ENCODE measurements at regions not wholly inside any gene's neighbourhood (a gene's known extent, or its start where the extent isn't known, plus 50 kb on each side); places are given as distances from the start of the nearest gene placed in this dataset.

GRCh38 chr9:115651461-115651860, 502.1 kb upstream of the PAPPA start:
- in situ Hi-C loops (cut with MboI; ENCODE audit: low pct_unique_long_range_greater_than_20kb in 2 of 9, low sequenced_read_pairs in 9 of 9, unreplicated experiment in 9 of 9) = no loop called here
- peaks cover 7 to 9% of the 10 kb centered on the region in 2 donors for H3K4me1 ChIP-seq (replicated peaks in 1 of 2)
- H3K27ac ChIP-seq = no peak overlapping the region
- no peak overlapping the region for H3K4me3 ChIP-seq
- no peak for ATAC-seq (replicated peaks in 6 of 8)

GRCh38 chr9:115653171-115653606, 500.4 kb upstream of the PAPPA start:
- 16 to 88% (median 60%) methylated on average over 1 to 3 of the region's 3 CpGs; no CpG with 5 or more reads in 1 of the 10 experiments for whole genome bisulfite sequencing, 10 experiments
- Histone ChIP-seq H3K4me3 (no peak overlapping the region), H3K27ac (no peak overlapping the region), H3K4me1 (replicated peaks in 1 of 2) (peaks cover 7 to 9% of the 10 kb centered on the region in 2 donors)
- in situ Hi-C loops (cut with MboI; ENCODE audit: low pct_unique_long_range_greater_than_20kb in 2 of 9, low sequenced_read_pairs in 9 of 9, unreplicated experiment in 9 of 9) = no loop called here
- no peak for ATAC-seq (replicated peaks in 6 of 8)

GRCh38 chr9:115657695-115658094, 495.9 kb upstream of the PAPPA start:
- in situ Hi-C loops (cut with MboI; ENCODE audit: low pct_unique_long_range_greater_than_20kb in 2 of 9, low sequenced_read_pairs in 9 of 9, unreplicated experiment in 9 of 9) = no loop called here
- ATAC-seq (replicated peaks in 6 of 8) = no peak
- no peak overlapping the region for H3K27ac ChIP-seq
- peaks cover 0 to 17% of the 10 kb centered on the region in 2 donors for H3K4me1 ChIP-seq (replicated peaks in 1 of 2)
- no peak overlapping the region for H3K4me3 ChIP-seq
- WGBS, 10 experiments = 19 to 92% (median 78%) methylated on average over 2 of the region's 2 CpGs

- Histone ChIP-seq H3K27ac (no peak overlapping the region), H3K4me1 (replicated peaks in 1 of 2) (peaks cover 0 to 6% of the 10 kb centered on the region in 2 donors), H3K4me3 (no peak overlapping the region)
- ATAC-seq (replicated peaks in 6 of 8) = no peak
- 58 to 100% (median 84%) methylated on average over 1 to 2 of the region's 2 CpGs; no CpG with 5 or more reads in 4 of the 10 experiments for WGBS, 10 experiments
- in situ Hi-C loops (cut with MboI; ENCODE audit: low pct_unique_long_range_greater_than_20kb in 2 of 9, low sequenced_read_pairs in 9 of 9, unreplicated experiment in 9 of 9) = no loop called here
Measured at GRCh38 chr9:115665519-115665918, 488.1 kb upstream of the PAPPA start.

GRCh38 chr9:115668521-115668920, 485.1 kb upstream of the PAPPA start:
- 8 to 100% (median 81%) methylated on average over 1 to 2 of the region's 2 CpGs; no CpG with 5 or more reads in 4 of the 10 experiments for WGBS, 10 experiments
- Histone ChIP-seq H3K4me1 (replicated peaks in 1 of 2) (peaks cover 8 to 9% of the 10 kb centered on the region in 2 donors), H3K27ac (no peak overlapping the region), H3K4me3 (no peak overlapping the region)
- ATAC-seq (replicated peaks in 6 of 8) = peak in 2 of 8 experiments; percentile 15 to 18
- in situ Hi-C loops (cut with MboI; ENCODE audit: low pct_unique_long_range_greater_than_20kb in 2 of 9, low sequenced_read_pairs in 9 of 9, unreplicated experiment in 9 of 9) = no loop called here

DNA sequence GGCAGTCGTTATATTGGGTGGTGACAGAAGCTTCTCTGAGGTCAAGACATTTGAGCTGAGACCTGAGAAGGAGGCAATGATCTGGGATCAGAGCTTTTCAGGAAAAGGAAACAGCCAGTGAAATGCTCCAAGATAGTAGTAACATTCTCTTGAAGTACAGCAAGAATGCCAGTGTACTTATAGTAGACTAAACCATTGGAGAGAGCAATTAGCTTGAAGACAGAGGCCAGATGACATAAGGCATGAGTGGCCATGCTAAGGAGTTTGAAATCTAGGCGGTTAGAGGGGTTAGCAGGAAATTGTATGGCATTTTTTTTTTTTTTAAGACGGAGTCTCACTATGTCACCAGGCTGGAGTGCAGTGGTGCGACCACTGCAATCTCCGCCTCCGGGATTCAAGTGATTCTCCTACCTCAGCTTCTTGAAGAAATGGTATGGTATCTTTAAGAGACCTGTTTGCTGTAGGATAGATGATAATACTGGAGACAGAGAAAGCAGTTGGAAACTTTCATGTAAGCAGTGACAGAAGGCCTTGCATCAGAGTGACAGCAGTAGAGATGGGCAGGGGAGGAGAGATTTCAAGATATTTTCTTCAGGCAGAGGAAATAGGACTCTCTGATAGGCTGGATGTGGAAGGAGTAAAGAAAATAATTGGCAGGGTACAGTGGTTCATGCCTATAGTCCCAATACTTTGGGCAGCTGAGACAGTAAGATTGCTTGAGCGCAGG, 482.2 kb upstream of the PAPPA start:
- Histone ChIP-seq H3K27ac (no peak overlapping the region), H3K4me1 (replicated peaks in 1 of 2) (peaks cover 8 to 9% of the 10 kb centered on the region in 2 donors), H3K4me3 (no peak overlapping the region)
- WGBS, 10 experiments = 43 to 100% (median 94%) methylated on average over 1 to 6 of the region's 7 CpGs
- in situ Hi-C loops (cut with MboI; ENCODE audit: low pct_unique_long_range_greater_than_20kb in 2 of 9, low sequenced_read_pairs in 9 of 9, unreplicated experiment in 9 of 9) = no loop called here
- ATAC-seq (replicated peaks in 6 of 8) = no peak

DNA sequence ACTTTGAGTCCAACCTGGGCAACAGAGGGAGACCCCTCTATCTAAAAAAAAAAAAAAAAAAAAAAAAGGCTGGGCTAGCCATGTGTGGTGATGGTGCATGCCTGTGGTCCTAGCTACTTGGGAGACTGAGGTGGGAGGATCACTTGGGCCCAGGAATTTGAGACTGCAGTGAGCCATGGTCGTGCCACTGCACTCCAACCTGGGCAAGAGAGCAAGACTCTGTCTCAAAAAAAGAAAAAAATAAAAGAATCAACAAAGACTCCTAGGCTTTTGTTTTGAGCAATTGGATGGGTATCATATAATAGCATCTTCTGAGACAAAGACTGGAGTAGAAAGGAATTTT, 481.7 kb upstream of the PAPPA start:
- ATAC-seq (replicated peaks in 6 of 8) = no peak
- Histone ChIP-seq H3K4me1 (replicated peaks in 1 of 2) (peaks cover 8 to 9% of the 10 kb centered on the region in 2 donors), H3K27ac (no peak overlapping the region), H3K4me3 (no peak overlapping the region)
- 33 to 80% (median 60%) methylated on average over 1 of the region's 1 CpG; no CpG with 5 or more reads in 5 of the 10 experiments for WGBS, 10 experiments
- in situ Hi-C loops (cut with MboI; ENCODE audit: low pct_unique_long_range_greater_than_20kb in 2 of 9, low sequenced_read_pairs in 9 of 9, unreplicated experiment in 9 of 9) = no loop called here

DNA sequence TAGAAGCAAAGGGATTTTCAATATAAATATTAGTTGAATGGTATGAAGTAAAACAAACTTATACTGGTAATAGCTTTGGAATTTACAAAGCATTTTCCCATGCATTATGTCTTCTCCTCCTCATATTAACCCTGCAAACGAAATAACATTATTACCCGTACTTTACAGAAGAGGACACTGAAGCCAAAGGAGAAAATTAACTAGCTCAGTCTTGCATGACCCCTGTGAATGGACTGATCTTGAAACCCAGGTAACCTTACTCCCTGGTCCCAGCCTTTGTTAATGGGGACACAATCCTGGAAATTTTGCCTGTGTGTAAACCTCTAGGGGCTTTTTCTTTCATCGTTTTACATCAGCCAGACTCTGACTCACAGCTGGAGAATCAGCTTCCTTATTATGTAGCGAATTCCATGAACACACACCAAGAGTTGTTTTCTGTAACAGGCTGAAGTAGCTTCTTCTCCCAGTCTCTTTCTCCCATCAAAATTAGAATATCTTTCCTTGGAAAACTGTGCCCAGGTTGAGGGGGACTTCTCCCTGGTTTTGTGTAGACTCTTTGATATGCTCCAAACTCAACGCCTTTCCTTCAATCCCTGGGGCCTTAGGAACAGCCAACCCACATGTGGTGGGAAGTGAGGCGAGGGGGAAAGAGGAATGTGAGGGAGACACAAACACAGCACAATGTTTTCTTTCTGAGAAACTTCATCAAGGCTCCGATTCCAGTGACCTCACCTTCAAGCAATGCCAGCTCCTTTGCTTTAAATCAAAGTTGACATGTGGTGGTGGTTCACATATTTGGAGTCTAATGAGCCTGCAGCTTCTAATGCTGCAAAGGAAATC, 480.9 kb upstream of the PAPPA start:
- ATAC-seq (replicated peaks in 6 of 8) = peak in 7 of 8 experiments; percentile 49 to 91 (median 88)
- H3K27ac ChIP-seq = peak overlapping the region; percentile 63 to 66
- in situ Hi-C loops (cut with MboI; ENCODE audit: low pct_unique_long_range_greater_than_20kb in 2 of 9, low sequenced_read_pairs in 9 of 9, unreplicated experiment in 9 of 9) = no loop called here

DNA sequence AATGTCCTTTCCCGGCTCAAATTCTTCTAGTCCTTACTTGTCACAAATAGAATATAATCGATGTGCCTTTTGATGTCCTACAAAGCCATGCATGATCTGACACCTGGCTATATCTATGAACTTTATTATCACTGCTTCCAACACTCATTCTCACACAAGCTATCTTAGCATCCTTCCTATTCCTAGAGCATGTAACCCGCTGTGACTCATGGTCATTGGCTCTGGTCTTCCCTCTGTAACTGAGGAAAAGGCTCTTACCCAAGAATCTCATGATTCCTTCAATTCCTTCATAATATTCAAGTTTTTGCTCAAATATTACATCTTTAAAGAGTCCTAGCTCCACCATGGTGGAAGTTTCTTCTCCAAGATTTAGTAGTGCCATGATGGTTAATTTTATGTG, 480.0 kb upstream of the PAPPA start:
- no peak overlapping the region for H3K27ac ChIP-seq
- 30 to 100% (median 95%) methylated on average over 2 to 3 of the region's 3 CpGs; no CpG with 5 or more reads in 1 of the 10 experiments for WGBS, 10 experiments
- ATAC-seq (replicated peaks in 6 of 8) = no peak
- in situ Hi-C loops (cut with MboI; ENCODE audit: low pct_unique_long_range_greater_than_20kb in 2 of 9, low sequenced_read_pairs in 9 of 9, unreplicated experiment in 9 of 9) = no loop called here
- H3K4me3 ChIP-seq = no peak overlapping the region
- peaks cover 8 to 9% of the 10 kb centered on the region in 2 donors for H3K4me1 ChIP-seq (replicated peaks in 1 of 2)

More for the DNA sequence above, 480.9 kb upstream of the PAPPA start:
- Histone ChIP-seq H3K4me3 (no peak overlapping the region), H3K4me1 (replicated peaks in 1 of 2) (peaks cover 8 to 9% of the 10 kb centered on the region in 2 donors)
- WGBS, 10 experiments = 6 to 86% (median 10%) methylated on average over 2 to 7 of the region's 7 CpGs; no CpG with 5 or more reads in 3 of the 10 experiments

- WGBS, 10 experiments = 0 to 100% (median 35%) methylated on average over 1 of the region's 1 CpG; no CpG with 5 or more reads in 2 of the 10 experiments
- Histone ChIP-seq H3K4me3 (no peak overlapping the region), H3K27ac (no peak overlapping the region)
Measured at GRCh38 chr9:115674091-115674490, 479.5 kb upstream of the PAPPA start.

GRCh38 chr9:115675834-115676233, 477.8 kb upstream of the PAPPA start:
- in situ Hi-C loops (cut with MboI; ENCODE audit: low pct_unique_long_range_greater_than_20kb in 2 of 9, low sequenced_read_pairs in 9 of 9, unreplicated experiment in 9 of 9) = no loop called here
- no peak for ATAC-seq (replicated peaks in 6 of 8)
- Histone ChIP-seq H3K4me3 (no peak overlapping the region), H3K27ac (no peak overlapping the region), H3K4me1 (replicated peaks in 1 of 2) (peaks cover 8 to 9% of the 10 kb centered on the region in 2 donors)
- 67 to 100% (median 82%) methylated on average over 3 of the region's 3 CpGs for WGBS, 10 experiments

More at GRCh38 chr9:115674091-115674490, 479.5 kb upstream of the PAPPA start:
- in situ Hi-C loops (cut with MboI; ENCODE audit: low pct_unique_long_range_greater_than_20kb in 2 of 9, low sequenced_read_pairs in 9 of 9, unreplicated experiment in 9 of 9) = no loop called here
- ATAC-seq (replicated peaks in 6 of 8) = no peak
- H3K4me1 ChIP-seq (replicated peaks in 1 of 2) = peaks cover 8 to 9% of the 10 kb centered on the region in 2 donors

GRCh38 chr9:115680231-115680630, 473.4 kb upstream of the PAPPA start:
- no peak overlapping the region for H3K27ac ChIP-seq
- in situ Hi-C loops (cut with MboI; ENCODE audit: low pct_unique_long_range_greater_than_20kb in 2 of 9, low sequenced_read_pairs in 9 of 9, unreplicated experiment in 9 of 9) = no loop called here
- no peaks in the 10 kb centered on the region for H3K4me1 ChIP-seq (replicated peaks in 1 of 2)
- 63 to 100% (median 100%) methylated on average over 1 of the region's 1 CpG; no CpG with 5 or more reads in 1 of the 10 experiments for WGBS, 10 experiments
- H3K4me3 ChIP-seq = no peak overlapping the region
- no peak for ATAC-seq (replicated peaks in 6 of 8)

DNA sequence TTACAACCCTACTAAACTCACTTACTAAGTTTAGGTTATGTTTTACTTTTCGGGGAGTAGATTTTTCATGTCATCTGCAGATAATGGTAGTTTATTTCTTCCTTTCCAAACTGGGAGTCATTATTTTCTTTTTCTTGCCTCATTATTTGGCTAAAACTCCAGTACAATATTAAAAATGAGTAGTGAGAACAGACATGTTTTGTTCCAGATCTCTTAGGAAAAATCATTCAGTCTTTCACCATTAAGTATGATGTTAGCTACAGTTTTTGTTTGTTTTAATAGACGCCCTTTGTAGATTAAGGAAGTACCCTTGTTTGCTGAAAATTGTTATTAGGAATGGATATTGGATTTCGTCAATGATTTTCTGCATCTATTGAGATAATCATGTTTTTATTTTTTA, 472.0 kb upstream of the PAPPA start:
- Histone ChIP-seq H3K4me1 (replicated peaks in 1 of 2) (no peaks in the 10 kb centered on the region), H3K27ac (no peak overlapping the region), H3K4me3 (no peak overlapping the region)
- in situ Hi-C loops (cut with MboI; ENCODE audit: low pct_unique_long_range_greater_than_20kb in 2 of 9, low sequenced_read_pairs in 9 of 9, unreplicated experiment in 9 of 9) = no loop called here
- 40 to 92% (median 84%) methylated on average over 1 to 3 of the region's 3 CpGs for WGBS, 10 experiments
- ATAC-seq (replicated peaks in 6 of 8) = no peak

Measured in motor neuron (in vitro differentiated cells).